HG02678 (cell line): ENCODE measurements at regions not wholly inside any gene's neighbourhood (a gene's known extent, or its start where the extent isn't known, plus 50 kb on each side); places are given as distances from the start of the nearest gene placed in this dataset.
A peak's percentile ranks its signal among the peaks of the same experiment; 100 is the strongest.

Source experiments
- ATAC-seq: cut with Tn5 transposase; IDR thresholded peaks from one replicate; pipeline ENCODE4 v1.9.1; 2021; ENCODE audit warnings: mild to moderate bottlenecking, moderate library complexity; ENCODE audit not compliant: unreplicated experiment

- no peak for ATAC-seq
These were observed 52.8 kb downstream of the PPP1R2C start for GRCh38 chrX:42725196-42725595.

GRCh38 chrX:42720209-42720608 is 57.8 kb downstream of the PPP1R2C start:
- no peak for ATAC-seq

- ATAC-seq: no peak
These were observed 62.2 kb downstream of the PPP1R2C start for GRCh38 chrX:42715701-42716262.

- ATAC-seq: peak; percentile 63
These were observed 62.8 kb downstream of the PPP1R2C start for GRCh38 chrX:42714981-42715700.

GRCh38 chrX:42710452-42710851 is 67.5 kb downstream of the PPP1R2C start:
- ATAC-seq: no peak

GRCh38 chrX:42708222-42708621 is 69.7 kb downstream of the PPP1R2C start:
- no peak for ATAC-seq

- no peak for ATAC-seq
These were observed 70.2 kb downstream of the PPP1R2C start for GRCh38 chrX:42707742-42708141.

- ATAC-seq: no peak
These were observed 73.5 kb downstream of the PPP1R2C start for GRCh38 chrX:42704454-42704853.

GRCh38 chrX:42697544-42697943 is 80.4 kb downstream of the PPP1R2C start:
- no peak for ATAC-seq

- ATAC-seq: no peak
These were observed 81.3 kb downstream of the PPP1R2C start for GRCh38 chrX:42696536-42697124.

GRCh38 chrX:42695800-42696358 is 82.1 kb downstream of the PPP1R2C start:
- ATAC-seq: no peak

- ATAC-seq: no peak
These were observed 83.6 kb downstream of the PPP1R2C start for GRCh38 chrX:42694260-42694815.

GRCh38 chrX:42691196-42691595 is 86.8 kb downstream of the PPP1R2C start:
- no peak for ATAC-seq

- ATAC-seq: no peak
These were observed 91.3 kb downstream of the PPP1R2C start for GRCh38 chrX:42686706-42687105.

GRCh38 chrX:42686296-42686695 is 91.7 kb downstream of the PPP1R2C start:
- ATAC-seq: no peak

- ATAC-seq: no peak
These were observed 93.9 kb downstream of the PPP1R2C start for GRCh38 chrX:42684065-42684464.

GRCh38 chrX:42680666-42681065 is 97.3 kb downstream of the PPP1R2C start:
- ATAC-seq: no peak

GRCh38 chrX:42678133-42678532 is 99.8 kb downstream of the PPP1R2C start:
- ATAC-seq: no peak

- ATAC-seq: no peak
These were observed 104.6 kb downstream of the PPP1R2C start for GRCh38 chrX:42673301-42673810.

GRCh38 chrX:42664680-42665079 is 113.3 kb downstream of the PPP1R2C start:
- ATAC-seq: no peak

GRCh38 chrX:42628471-42628870 is 149.5 kb downstream of the PPP1R2C start:
- no peak for ATAC-seq

- no peak for ATAC-seq
These were observed 150.1 kb downstream of the PPP1R2C start for GRCh38 chrX:42627891-42628290.
